ENCODE measurements at regions not wholly inside any gene's neighbourhood (a gene's known extent, or its start where the extent isn't known, plus 50 kb on each side); places are given as distances from the start of the nearest gene placed in this dataset.

- Histone ChIP-seq H3K9me3 (ENCODE audit: control insufficient read depth, low read length) (no peaks in the 10 kb centered on the region), H2AK5ac (ENCODE audit: low read length, severe bottlenecking) (no peak overlapping the region), H2BK15ac (ENCODE audit: low read depth, poor library complexity, severe bottlenecking) (no peak overlapping the region), H4K8ac (ENCODE audit: low read length) (no peak overlapping the region), H3K4me2 (ENCODE audit: low read length, poor library complexity, severe bottlenecking) (no peak overlapping the region), H3K18ac (ENCODE audit: low read depth in 1 of 2, low read length in 2 of 2) (no peak overlapping the region), H2AFZ (ENCODE audit: low read depth, low read length) (no peak overlapping the region), H3K27ac (ENCODE audit: low read length, poor library complexity, severe bottlenecking) (no peak overlapping the region), H3K14ac (ENCODE audit: low read length in 2 of 2) (no peak overlapping the region), H3K4ac (ENCODE audit: low read depth in 1 of 2, low read length in 2 of 2) (no peak overlapping the region), H2BK120ac (ENCODE audit: low read depth, low read length) (no peak overlapping the region), H3K23ac (ENCODE audit: low read length in 2 of 2) (no peak overlapping the region), H4K91ac (ENCODE audit: low read length) (no peak overlapping the region), H3K27me3 (ENCODE audit: control insufficient read depth in 1 of 2, insufficient read depth in 1 of 2, low read length in 2 of 2) (no peaks in the 10 kb centered on the region), H3K79me1 (replicated peaks; ENCODE audit: low read length, poor library complexity, severe bottlenecking) (no peaks in the 10 kb centered on the region), H3K4me3 (ENCODE audit: insufficient read depth in 1 of 2, low read depth in 1 of 2, low read length in 2 of 2) (peak overlapping the region in 1 of 2 experiments; percentile 49), H2BK5ac (ENCODE audit: low read depth, low read length, poor library complexity, severe bottlenecking) (no peak overlapping the region), H2BK12ac (ENCODE audit: low read length in 2 of 2) (no peak overlapping the region), H3K4me1 (ENCODE audit: control insufficient read depth, insufficient read depth, low read depth, low read length) (no peaks in the 10 kb centered on the region), H3K9ac (ENCODE audit: low read length) (peak overlapping the region; percentile 66), H3K36me3 (ENCODE audit: control insufficient read depth in 1 of 2, insufficient read depth in 2 of 2, low read depth in 1 of 2, low read length in 2 of 2) (no peaks in the 10 kb centered on the region)
- WGBS: 97% methylated on average over 2 of the region's 4 CpGs
- DNase-seq: no peak
These were observed 322.8 kb downstream of the CD83 start for GRCh38 chr6:14440215-14440910.

GRCh38 chr6:14440940-14441781 is 323.6 kb downstream of the CD83 start:
- no peaks in the 10 kb centered on the region for H3K27me3 ChIP-seq (ENCODE audit: control insufficient read depth in 1 of 2, insufficient read depth in 1 of 2, low read length in 2 of 2)
- H2AK5ac ChIP-seq (ENCODE audit: low read length, severe bottlenecking): no peak overlapping the region
- no peak overlapping the region for H4K91ac ChIP-seq (ENCODE audit: low read length)
- no peak overlapping the region for H3K18ac ChIP-seq (ENCODE audit: low read depth in 1 of 2, low read length in 2 of 2)
- H3K9me3 ChIP-seq (ENCODE audit: control insufficient read depth, low read length): no peaks in the 10 kb centered on the region
- H3K4me1 ChIP-seq (ENCODE audit: control insufficient read depth, insufficient read depth, low read depth, low read length): no peaks in the 10 kb centered on the region
- no peak overlapping the region for H3K14ac ChIP-seq (ENCODE audit: low read length in 2 of 2)
- no peak overlapping the region for H3K4ac ChIP-seq (ENCODE audit: low read depth in 1 of 2, low read length in 2 of 2)
- H3K23ac ChIP-seq (ENCODE audit: low read length in 2 of 2): no peak overlapping the region
- H2BK12ac ChIP-seq (ENCODE audit: low read length in 2 of 2): no peak overlapping the region
- no peak for DNase-seq
- H2AFZ ChIP-seq (ENCODE audit: low read depth, low read length): no peak overlapping the region
- peak overlapping the region; percentile 66 for H3K9ac ChIP-seq (ENCODE audit: low read length)
- no peak overlapping the region for H2BK5ac ChIP-seq (ENCODE audit: low read depth, low read length, poor library complexity, severe bottlenecking)
- H4K8ac ChIP-seq (ENCODE audit: low read length): no peak overlapping the region
- H3K27ac ChIP-seq (ENCODE audit: low read length, poor library complexity, severe bottlenecking): no peak overlapping the region
- H2BK120ac ChIP-seq (ENCODE audit: low read depth, low read length): no peak overlapping the region
- no peak overlapping the region for H2BK15ac ChIP-seq (ENCODE audit: low read depth, poor library complexity, severe bottlenecking)
- peak overlapping the region in 1 of 2 experiments; percentile 49 for H3K4me3 ChIP-seq (ENCODE audit: insufficient read depth in 1 of 2, low read depth in 1 of 2, low read length in 2 of 2)
- no peaks in the 10 kb centered on the region for H3K79me1 ChIP-seq (replicated peaks; ENCODE audit: low read length, poor library complexity, severe bottlenecking)
- no peaks in the 10 kb centered on the region for H3K36me3 ChIP-seq (ENCODE audit: control insufficient read depth in 1 of 2, insufficient read depth in 2 of 2, low read depth in 1 of 2, low read length in 2 of 2)
- 61% methylated on average over 9 of the region's 13 CpGs for WGBS
- H3K4me2 ChIP-seq (ENCODE audit: low read length, poor library complexity, severe bottlenecking): no peak overlapping the region

- Histone ChIP-seq H3K14ac (ENCODE audit: low read length in 2 of 2) (no peak overlapping the region), H4K8ac (ENCODE audit: low read length) (no peak overlapping the region), H3K4me2 (ENCODE audit: low read length, poor library complexity, severe bottlenecking) (no peak overlapping the region), H3K9ac (ENCODE audit: low read length) (no peak overlapping the region), H3K27ac (ENCODE audit: low read length, poor library complexity, severe bottlenecking) (no peak overlapping the region), H3K9me3 (ENCODE audit: control insufficient read depth, low read length) (no peaks in the 10 kb centered on the region), H2BK120ac (ENCODE audit: low read depth, low read length) (no peak overlapping the region), H3K79me1 (replicated peaks; ENCODE audit: low read length, poor library complexity, severe bottlenecking) (no peaks in the 10 kb centered on the region), H3K36me3 (ENCODE audit: control insufficient read depth in 1 of 2, insufficient read depth in 2 of 2, low read depth in 1 of 2, low read length in 2 of 2) (no peaks in the 10 kb centered on the region), H2BK12ac (ENCODE audit: low read length in 2 of 2) (no peak overlapping the region), H3K4ac (ENCODE audit: low read depth in 1 of 2, low read length in 2 of 2) (no peak overlapping the region), H4K91ac (ENCODE audit: low read length) (no peak overlapping the region), H2AK5ac (ENCODE audit: low read length, severe bottlenecking) (no peak overlapping the region), H3K4me3 (ENCODE audit: insufficient read depth in 1 of 2, low read depth in 1 of 2, low read length in 2 of 2) (no peak overlapping the region), H3K4me1 (ENCODE audit: control insufficient read depth, insufficient read depth, low read depth, low read length) (no peaks in the 10 kb centered on the region), H3K18ac (ENCODE audit: low read depth in 1 of 2, low read length in 2 of 2) (no peak overlapping the region), H2BK15ac (ENCODE audit: low read depth, poor library complexity, severe bottlenecking) (no peak overlapping the region), H2AFZ (ENCODE audit: low read depth, low read length) (no peak overlapping the region), H3K27me3 (ENCODE audit: control insufficient read depth in 1 of 2, insufficient read depth in 1 of 2, low read length in 2 of 2) (no peaks in the 10 kb centered on the region), H3K23ac (ENCODE audit: low read length in 2 of 2) (no peak overlapping the region), H2BK5ac (ENCODE audit: low read depth, low read length, poor library complexity, severe bottlenecking) (no peak overlapping the region)
- DNase-seq: no peak
- 96% methylated on average over 11 of the region's 11 CpGs for WGBS
These were observed 324.7 kb downstream of the CD83 start for GRCh38 chr6:14442242-14442641.

- Histone ChIP-seq H3K4ac (ENCODE audit: low read depth in 1 of 2, low read length in 2 of 2) (peak overlapping the region in 1 of 2 experiments; percentile 26), H3K4me2 (ENCODE audit: low read length, poor library complexity, severe bottlenecking) (no peak overlapping the region)
- 89% methylated on average over 4 of the region's 4 CpGs for WGBS
These were observed 326.2 kb downstream of the CD83 start for GRCh38 chr6:14443629-14444268.

More at GRCh38 chr6:14443629-14444268, 326.2 kb downstream of the CD83 start:
- no peak overlapping the region for H3K9ac ChIP-seq (ENCODE audit: low read length)
- H2AFZ ChIP-seq (ENCODE audit: low read depth, low read length): no peak overlapping the region
- DNase-seq: no peak
- H3K79me1 ChIP-seq (replicated peaks; ENCODE audit: low read length, poor library complexity, severe bottlenecking): no peaks in the 10 kb centered on the region
- H3K23ac ChIP-seq (ENCODE audit: low read length in 2 of 2): no peak overlapping the region
- no peak overlapping the region for H2BK12ac ChIP-seq (ENCODE audit: low read length in 2 of 2)
- no peak overlapping the region for H3K27ac ChIP-seq (ENCODE audit: low read length, poor library complexity, severe bottlenecking)
- no peak overlapping the region for H2BK5ac ChIP-seq (ENCODE audit: low read depth, low read length, poor library complexity, severe bottlenecking)
- no peak overlapping the region for H2AK5ac ChIP-seq (ENCODE audit: low read length, severe bottlenecking)
- no peak overlapping the region for H3K18ac ChIP-seq (ENCODE audit: low read depth in 1 of 2, low read length in 2 of 2)
- no peaks in the 10 kb centered on the region for H3K27me3 ChIP-seq (ENCODE audit: control insufficient read depth in 1 of 2, insufficient read depth in 1 of 2, low read length in 2 of 2)
- no peaks in the 10 kb centered on the region for H3K4me1 ChIP-seq (ENCODE audit: control insufficient read depth, insufficient read depth, low read depth, low read length)
- H4K8ac ChIP-seq (ENCODE audit: low read length): no peak overlapping the region
- peaks cover 3% of the 10 kb centered on the region for H3K9me3 ChIP-seq (ENCODE audit: control insufficient read depth, low read length)
- no peaks in the 10 kb centered on the region for H3K36me3 ChIP-seq (ENCODE audit: control insufficient read depth in 1 of 2, insufficient read depth in 2 of 2, low read depth in 1 of 2, low read length in 2 of 2)
- H2BK120ac ChIP-seq (ENCODE audit: low read depth, low read length): no peak overlapping the region
- H3K4me3 ChIP-seq (ENCODE audit: insufficient read depth in 1 of 2, low read depth in 1 of 2, low read length in 2 of 2): no peak overlapping the region
- no peak overlapping the region for H2BK15ac ChIP-seq (ENCODE audit: low read depth, poor library complexity, severe bottlenecking)
- no peak overlapping the region for H3K14ac ChIP-seq (ENCODE audit: low read length in 2 of 2)
- H4K91ac ChIP-seq (ENCODE audit: low read length): no peak overlapping the region

All from mesenchymal stem cell (in vitro differentiated cells and primary cell).